LNCaP clone FGC (cell line): ENCODE measurements at regions not wholly inside any gene's neighbourhood (a gene's known extent, or its start where the extent isn't known, plus 50 kb on each side); places are given as distances from the start of the nearest gene placed in this dataset.

ENCODE experiments used
- DNase-seq: peaks from one replicate; pipeline ENCODE4 v3.0.0-alpha.2; 2011; ENCODE audit warnings: low read depth
- H3K4me3 ChIP-seq: 2 replicates; pipeline ENCODE4 v1.5.1; 2011; ENCODE audit warnings: mild to moderate bottlenecking, low read depth, low read length, control low read depth
- TF ChIP-seq, protein P1 (sequence below): IDR thresholded peaks from 2 replicates; pipeline ENCODE4 v1.5.1; 2012; ENCODE audit warnings: mild to moderate bottlenecking; ENCODE audit not compliant: control insufficient read depth, insufficient read depth; ENCODE audit errors: extremely low read depth

DNA sequence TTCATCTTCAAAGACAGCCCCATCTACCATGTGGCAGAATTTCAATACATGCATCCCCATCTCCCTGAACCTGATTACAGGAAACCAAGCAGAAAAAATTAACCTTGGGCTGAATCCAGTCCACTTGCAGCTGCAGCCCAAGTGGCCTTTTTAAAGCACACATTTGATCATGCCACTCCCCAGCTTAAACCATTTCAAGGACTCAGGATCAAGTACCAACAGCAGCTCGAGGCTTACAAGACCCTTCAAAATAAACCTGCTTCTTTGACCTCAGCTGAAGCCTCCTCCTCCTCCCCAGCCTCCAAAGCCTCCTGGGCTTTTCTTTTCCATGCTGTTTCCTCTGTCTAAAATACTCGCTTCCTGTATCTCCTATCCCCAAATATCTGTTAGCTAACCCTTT is 50.7 kb upstream of the KIT start:
- H3K4me3 ChIP-seq, result no peak overlapping the region
- no peak for DNase-seq
- TF ChIP-seq, protein P1, sequence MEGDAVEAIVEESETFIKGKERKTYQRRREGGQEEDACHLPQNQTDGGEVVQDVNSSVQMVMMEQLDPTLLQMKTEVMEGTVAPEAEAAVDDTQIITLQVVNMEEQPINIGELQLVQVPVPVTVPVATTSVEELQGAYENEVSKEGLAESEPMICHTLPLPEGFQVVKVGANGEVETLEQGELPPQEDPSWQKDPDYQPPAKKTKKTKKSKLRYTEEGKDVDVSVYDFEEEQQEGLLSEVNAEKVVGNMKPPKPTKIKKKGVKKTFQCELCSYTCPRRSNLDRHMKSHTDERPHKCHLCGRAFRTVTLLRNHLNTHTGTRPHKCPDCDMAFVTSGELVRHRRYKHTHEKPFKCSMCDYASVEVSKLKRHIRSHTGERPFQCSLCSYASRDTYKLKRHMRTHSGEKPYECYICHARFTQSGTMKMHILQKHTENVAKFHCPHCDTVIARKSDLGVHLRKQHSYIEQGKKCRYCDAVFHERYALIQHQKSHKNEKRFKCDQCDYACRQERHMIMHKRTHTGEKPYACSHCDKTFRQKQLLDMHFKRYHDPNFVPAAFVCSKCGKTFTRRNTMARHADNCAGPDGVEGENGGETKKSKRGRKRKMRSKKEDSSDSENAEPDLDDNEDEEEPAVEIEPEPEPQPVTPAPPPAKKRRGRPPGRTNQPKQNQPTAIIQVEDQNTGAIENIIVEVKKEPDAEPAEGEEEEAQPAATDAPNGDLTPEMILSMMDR, result no peak

DNA sequence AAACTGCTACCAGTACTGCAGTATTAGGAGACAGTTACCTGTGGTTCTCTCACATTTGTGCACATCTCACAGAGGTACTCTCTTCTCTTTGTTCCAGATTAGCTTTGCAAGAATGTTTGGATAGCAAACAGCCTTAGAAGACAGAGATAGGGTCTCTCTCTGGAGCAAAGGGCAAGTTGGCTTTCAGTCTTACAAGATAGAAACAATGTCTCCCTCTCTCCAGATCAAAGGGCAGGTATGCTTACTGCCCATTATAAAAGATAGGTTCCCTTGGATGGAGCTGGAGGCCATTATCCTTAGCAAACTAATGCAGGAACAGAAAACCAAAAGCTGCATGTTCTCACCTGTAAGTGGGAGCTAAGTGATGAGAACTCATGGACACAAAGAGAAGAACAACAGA is 50.2 kb upstream of the KIT start:
- TF ChIP-seq, protein P1, result no peak
- H3K4me3 ChIP-seq, result no peak overlapping the region
- no peak for DNase-seq
